Stimulated activated naive B cell treated with anti-CD40 and anti-IgM and Interleukin-4, amounts not matched to agents 10 μg/mL and 1 μg/mL and 100 μg/mL, for 72 hours (primary cell): ENCODE measurements at regions not wholly inside any gene's neighbourhood (a gene's known extent, or its start where the extent isn't known, plus 50 kb on each side); places are given as distances from the start of the nearest gene placed in this dataset.
"Not testable (repeated sequence)": the region's sequence is repeated elsewhere in the genome, so short reads cannot be mapped to it uniquely, and the experiment has no call there.

Source experiments
- ATAC-seq, 2 donors: fragments of 150-1000 bp; cut with Tn5 transposase; replicated peaks; 2 replicates each; pipeline ENCODE4 v1.10.0; 2021; ENCODE audit warnings: moderate library complexity in 1 of 2
- DNase-seq: peaks from one replicate; pipeline ENCODE4 v3.0.0; 2021
- H3K27ac Mint-ChIP-seq: one replicate; pipeline ENCODE4 v1.8.0; 2022; ENCODE audit warnings: mild to moderate bottlenecking, mixed read lengths
- H3K27me3 Mint-ChIP-seq, 2 donors: one replicate each; pipeline ENCODE4 v1.8.0; 2022; ENCODE audit warnings: mixed read lengths in 2 of 2
- H3K36me3 Mint-ChIP-seq, 2 donors: one replicate each; pipeline ENCODE4 v1.8.0; 2022; ENCODE audit warnings: mixed read lengths in 2 of 2, mild to moderate bottlenecking in 1 of 2
- H3K4me1 Mint-ChIP-seq, 2 donors: one replicate each; pipeline ENCODE4 v1.8.0; 2022; ENCODE audit warnings: mixed read lengths in 2 of 2, mild to moderate bottlenecking in 1 of 2
- H3K4me3 Mint-ChIP-seq, 2 donors: one replicate each; pipeline ENCODE4 v1.8.0; 2022; ENCODE audit warnings: mild to moderate bottlenecking in 2 of 2, mixed read lengths in 2 of 2, moderate library complexity in 1 of 2
- H3K9me3 Mint-ChIP-seq, 2 donors: one replicate each; pipeline ENCODE4 v1.8.0; 2022; ENCODE audit warnings: mixed read lengths in 2 of 2, mild to moderate bottlenecking in 1 of 2

GRCh38 chr4:184281231-184282139, 63.8 kb upstream of the ENPP6 start:
- Mint-ChIP-seq H3K36me3 (peaks cover 22 to 39% of the 10 kb centered on the region in 2 donors), H3K4me3 (peak overlapping the region; percentile 50 to 61), H3K27me3 (no peaks in the 10 kb centered on the region), H3K27ac (peak overlapping the region; percentile 96), H3K4me1 (peaks cover 54 to 84% of the 10 kb centered on the region in 2 donors), H3K9me3 (peaks cover 11% of the 10 kb centered on the region in 2 donors)
- DNase-seq (no peak), ATAC-seq (peak; percentile 41 to 43)

GRCh38 chr4:184280591-184281071, 63.0 kb upstream of the ENPP6 start:
- H3K4me3 Mint-ChIP-seq, result no peak overlapping the region

GRCh38 chr4:184280137-184280536, 62.5 kb upstream of the ENPP6 start:
- no peak for DNase-seq
- peaks cover 10 to 15% of the 10 kb centered on the region in 2 donors for H3K9me3 Mint-ChIP-seq
- H3K27me3 Mint-ChIP-seq, result no peaks in the 10 kb centered on the region
- H3K36me3 Mint-ChIP-seq, result peaks cover 23 to 39% of the 10 kb centered on the region in 2 donors
- H3K27ac Mint-ChIP-seq, result peak overlapping the region; percentile 96
- ATAC-seq, result no peak
- peaks cover 55 to 85% of the 10 kb centered on the region in 2 donors for H3K4me1 Mint-ChIP-seq
- H3K4me3 Mint-ChIP-seq, result no peak overlapping the region

More at GRCh38 chr4:184280591-184281071, 63.0 kb upstream of the ENPP6 start:
- Mint-ChIP-seq H3K4me1 (peaks cover 54 to 85% of the 10 kb centered on the region in 2 donors), H3K27ac (peak overlapping the region; percentile 96), H3K27me3 (no peaks in the 10 kb centered on the region), H3K36me3 (peaks cover 23 to 39% of the 10 kb centered on the region in 2 donors), H3K9me3 (peaks cover 13 to 15% of the 10 kb centered on the region in 2 donors)
- DNase-seq, result no peak
- peak in 1 of 2 donors; percentile 4 for ATAC-seq

- DNase-seq (no peak), ATAC-seq (no peak)
- H3K36me3 Mint-ChIP-seq, result peaks cover 25 to 41% of the 10 kb centered on the region in 2 donors
- H3K4me3 Mint-ChIP-seq, result no peak overlapping the region
- peak overlapping the region; percentile 96 for H3K27ac Mint-ChIP-seq
- peaks cover 53 to 85% of the 10 kb centered on the region in 2 donors for H3K4me1 Mint-ChIP-seq
- H3K9me3 Mint-ChIP-seq, result peaks cover 10 to 15% of the 10 kb centered on the region in 2 donors
- no peaks in the 10 kb centered on the region for H3K27me3 Mint-ChIP-seq
Measured at GRCh38 chr4:184279496-184280061, 61.9 kb upstream of the ENPP6 start.

GRCh38 chr4:184277769-184278168, 60.1 kb upstream of the ENPP6 start:
- peaks cover 25 to 35% of the 10 kb centered on the region in 2 donors for H3K36me3 Mint-ChIP-seq
- H3K9me3 Mint-ChIP-seq, result peaks cover 10 to 15% of the 10 kb centered on the region in 2 donors
- H3K4me1 Mint-ChIP-seq, result peaks cover 41 to 76% of the 10 kb centered on the region in 2 donors
- not testable (repeated sequence) for H3K27ac Mint-ChIP-seq, H3K4me3 Mint-ChIP-seq, ATAC-seq, DNase-seq, H3K27me3 Mint-ChIP-seq

GRCh38 chr4:184277010-184277409, 59.3 kb upstream of the ENPP6 start:
- H3K36me3 Mint-ChIP-seq, result peaks cover 27 to 38% of the 10 kb centered on the region in 2 donors
- peaks cover 10 to 15% of the 10 kb centered on the region in 2 donors for H3K9me3 Mint-ChIP-seq
- ATAC-seq, H3K4me3 Mint-ChIP-seq, DNase-seq, H3K27me3 Mint-ChIP-seq, H3K27ac Mint-ChIP-seq: not testable (repeated sequence)
- peaks cover 38 to 68% of the 10 kb centered on the region in 2 donors for H3K4me1 Mint-ChIP-seq

GRCh38 chr4:184276346-184276745, 58.7 kb upstream of the ENPP6 start:
- peak overlapping the region; percentile 25 for H3K27ac Mint-ChIP-seq
- ATAC-seq, DNase-seq, H3K27me3 Mint-ChIP-seq, H3K4me3 Mint-ChIP-seq: not testable (repeated sequence)
- H3K36me3 Mint-ChIP-seq, result peaks cover 27 to 38% of the 10 kb centered on the region in 2 donors
- H3K9me3 Mint-ChIP-seq, result peaks cover 10 to 15% of the 10 kb centered on the region in 2 donors
- H3K4me1 Mint-ChIP-seq, result peaks cover 31 to 62% of the 10 kb centered on the region in 2 donors

- no peak for ATAC-seq
- peaks cover 25 to 38% of the 10 kb centered on the region in 2 donors for H3K36me3 Mint-ChIP-seq
- H3K4me1 Mint-ChIP-seq, result peaks cover 31 to 59% of the 10 kb centered on the region in 2 donors
Measured at GRCh38 chr4:184275766-184276165, 58.1 kb upstream of the ENPP6 start.

GRCh38 chr4:184274286-184274951, 56.7 kb upstream of the ENPP6 start:
- Mint-ChIP-seq H3K4me1 (peaks cover 34 to 59% of the 10 kb centered on the region in 2 donors), H3K4me3 (no peak overlapping the region), H3K27me3 (no peaks in the 10 kb centered on the region), H3K36me3 (peaks cover 20 to 44% of the 10 kb centered on the region in 2 donors), H3K9me3 (peaks cover 12 to 15% of the 10 kb centered on the region in 2 donors), H3K27ac (peak overlapping the region; percentile 67)
- DNase-seq, result no peak
- ATAC-seq, result no peak

More at GRCh38 chr4:184275766-184276165, 58.1 kb upstream of the ENPP6 start:
- Mint-ChIP-seq H3K27me3 (no peaks in the 10 kb centered on the region), H3K4me3 (no peak overlapping the region), H3K27ac (peak overlapping the region; percentile 27), H3K9me3 (peaks cover 10 to 15% of the 10 kb centered on the region in 2 donors)
- no peak for DNase-seq

- H3K36me3 Mint-ChIP-seq, result peaks cover 18 to 40% of the 10 kb centered on the region in 2 donors
- ATAC-seq (peak; percentile 25 to 40), DNase-seq (no peak)
- peaks cover 12% of the 10 kb centered on the region in 2 donors for H3K9me3 Mint-ChIP-seq
- no peak overlapping the region for H3K4me3 Mint-ChIP-seq
- H3K4me1 Mint-ChIP-seq, result peaks cover 35 to 62% of the 10 kb centered on the region in 2 donors
- no peak overlapping the region for H3K27ac Mint-ChIP-seq
- H3K27me3 Mint-ChIP-seq, result no peaks in the 10 kb centered on the region
Measured at GRCh38 chr4:184273166-184274147, 55.8 kb upstream of the ENPP6 start.

GRCh38 chr4:184270808-184271413, 53.2 kb upstream of the ENPP6 start:
- Mint-ChIP-seq H3K4me1 (peaks cover 42 to 67% of the 10 kb centered on the region in 2 donors), H3K27me3 (no peaks in the 10 kb centered on the region), H3K36me3 (peaks cover 4 to 20% of the 10 kb centered on the region in 2 donors), H3K27ac (no peak overlapping the region), H3K9me3 (peaks cover 0 to 1% of the 10 kb centered on the region in 2 donors), H3K4me3 (no peak overlapping the region)
- ATAC-seq (no peak), DNase-seq (no peak)

GRCh38 chr4:184269879-184270430, 52.3 kb upstream of the ENPP6 start:
- ATAC-seq (no peak), DNase-seq (no peak)
- H3K4me3 Mint-ChIP-seq, result peak overlapping the region in 1 of 2 donors; percentile 11
- H3K4me1 Mint-ChIP-seq, result peaks cover 41 to 67% of the 10 kb centered on the region in 2 donors
- H3K27ac Mint-ChIP-seq, result peak overlapping the region; percentile 37
- no peaks in the 10 kb centered on the region for H3K27me3 Mint-ChIP-seq
- H3K36me3 Mint-ChIP-seq, result peaks cover 2 to 13% of the 10 kb centered on the region in 2 donors
- peaks cover 0 to 1% of the 10 kb centered on the region in 2 donors for H3K9me3 Mint-ChIP-seq
